GM12878 (cell line): ENCODE measurements at regions not wholly inside any gene's neighbourhood (a gene's known extent, or its start where the extent isn't known, plus 50 kb on each side); places are given as distances from the start of the nearest gene placed in this dataset.
"Not testable (repeated sequence)": the region's sequence is repeated elsewhere in the genome, so short reads cannot be mapped to it uniquely, and the experiment has no call there.

Source experiments
- ATAC-seq: fragments of 200-7000 bp; cut with Tn5 transposase; 3 replicates; pipeline ENCODE4 v1.9.1; 2020; ENCODE audit warnings: mild to moderate bottlenecking, moderate library complexity
- BruUV-seq: library from RNA; stranded (reverse); fragments of 400-500 nt; replicated peaks from 2 replicates; lab custom pipeline; 2021; lab: Mats Ljungman, UMichigan
- CTCF ChIA-PET: fragments of 300-600 bp; sonication (Branson Sonifier 250); formaldehyde crosslinking; extraction: SDS; loops from one replicate; lab custom pipeline; 2021; ENCODE audit warnings: inconsistent platforms; lab: Yijun Ruan, JAX
- POLR2A ChIA-PET: fragments of 350-600 bp; formaldehyde crosslinking; extraction: SDS; loops from one replicate; lab custom pipeline; 2021; ENCODE audit warnings: inconsistent platforms; lab: Charles Lee
- RAD21 ChIA-PET: fragments of 300-600 bp; sonication (Branson Sonifier 250); formaldehyde crosslinking; loops from one replicate; lab custom pipeline; 2023; ENCODE audit warnings: antibody characterized with exemption; ENCODE audit not compliant: unreplicated experiment; lab: Charles Lee
- SMC1A ChIA-PET: fragments of 300-600 bp; sonication (Branson Sonifier 250); formaldehyde crosslinking; loops from one replicate; lab custom pipeline; 2023; ENCODE audit not compliant: unreplicated experiment, uncharacterized antibody; lab: Charles Lee
- DNase-seq: peaks from one replicate; pipeline ENCODE4 v3.0.0-alpha.2; 2011; ENCODE audit warnings: low read depth, low spot score
- FAIRE-seq: peaks from 3 replicates; lab custom pipeline; 2011; peaks lifted over from hg19 to GRCh38; lab: Jason Lieb, UNC
- H2AFZ ChIP-seq: 2 replicates; pipeline ENCODE4 v1.6.0; 2011; ENCODE audit warnings: low read depth, low read length, control low read depth; ENCODE audit not compliant: control insufficient read depth
- H3K27ac ChIP-seq: 2 replicates; pipeline ENCODE4 v1.5.1; 2011; ENCODE audit warnings: control low read depth; ENCODE audit not compliant: control insufficient read depth, insufficient read depth
- H3K27me3 ChIP-seq, 2 experiments: replicated peaks in 1 of 2; 2 replicates each; pipeline versions ENCODE4 v1.6.0 to v1.6.1; 2011; ENCODE audit warnings: low read length in 1 of 2; ENCODE audit not compliant: control insufficient read depth in 2 of 2, insufficient read depth in 2 of 2
- H3K36me3 ChIP-seq, 2 experiments: 2 replicates each; pipeline ENCODE4 v1.5.1; 2011; ENCODE audit warnings: low read length in 1 of 2; ENCODE audit not compliant: control insufficient read depth in 2 of 2, insufficient read depth in 2 of 2
- H3K4me1 ChIP-seq: 2 replicates; pipeline ENCODE4 v1.6.1; 2011; ENCODE audit warnings: mild to moderate bottlenecking, low read length, moderate library complexity, mixed read lengths; ENCODE audit not compliant: control insufficient read depth, insufficient read depth
- H3K4me2 ChIP-seq: 2 replicates; pipeline ENCODE4 v1.6.0; 2011; ENCODE audit warnings: control low read depth; ENCODE audit not compliant: control insufficient read depth, insufficient read depth
- H3K4me3 ChIP-seq: fragments of 200-600 bp; sonication (generic); 2 replicates; pipeline ENCODE4 v1.5.1; 2016
- H3K79me2 ChIP-seq: 2 replicates; pipeline ENCODE4 v1.6.0; 2011; ENCODE audit warnings: low read length; ENCODE audit not compliant: control insufficient read depth, insufficient read depth
- H3K9ac ChIP-seq: 2 replicates; pipeline ENCODE4 v1.8.0; 2011; ENCODE audit warnings: low read length, control low read depth, mixed read lengths; ENCODE audit not compliant: control insufficient read depth, insufficient read depth
- H3K9me3 ChIP-seq: replicated peaks from 3 replicates; pipeline ENCODE4 v1.5.1; 2011; ENCODE audit warnings: mild to moderate bottlenecking, low read length; ENCODE audit not compliant: control insufficient read depth, insufficient read depth
- H4K20me1 ChIP-seq: 2 replicates; pipeline ENCODE4 v1.6.0; 2011; ENCODE audit not compliant: control insufficient read depth, insufficient read depth
- ASH2L ChIP-seq: fragments of 300-600, 200-600 bp; sonication (generic); IDR thresholded peaks from 2 replicates; pipeline ENCODE4 v1.6.1; 2017; ENCODE audit warnings: low read depth, mild to moderate bottlenecking, borderline replicate concordance
- CHD1 ChIP-seq: IDR thresholded peaks from 2 replicates; pipeline ENCODE4 v1.6.1; 2012; ENCODE audit warnings: low read depth, low read length, improper control_type of control experiment
- CHD2 ChIP-seq: IDR thresholded peaks from 2 replicates; pipeline ENCODE4 v1.6.1; 2011; ENCODE audit warnings: low read depth, low read length, improper control_type of control experiment, borderline replicate concordance
- EZH2 ChIP-seq: IDR thresholded peaks from 2 replicates; pipeline ENCODE4 v1.6.1; 2012; ENCODE audit warnings: low read depth, mild to moderate bottlenecking, control low read depth, inconsistent platforms, low read length, borderline replicate concordance; ENCODE audit not compliant: control insufficient read depth
- GABPA ChIP-seq: IDR thresholded peaks from 2 replicates; pipeline ENCODE4 v1.6.1; 2014; ENCODE audit warnings: antibody characterized with exemption, low read depth, mild to moderate bottlenecking, inconsistent platforms
- MLLT1 ChIP-seq: fragments of 450-650 bp; IDR thresholded peaks from 2 replicates; pipeline ENCODE4 v1.6.1; 2016; ENCODE audit warnings: mild to moderate bottlenecking
- POLR2AphosphoS5 ChIP-seq: IDR thresholded peaks from 2 replicates; pipeline ENCODE4 v1.6.1; 2011; ENCODE audit warnings: mild to moderate bottlenecking, low read length, inconsistent platforms
- SMAD1 ChIP-seq: fragments of 450-650 bp; IDR thresholded peaks from 2 replicates; pipeline ENCODE4 v1.6.1; 2018; ENCODE audit warnings: mild to moderate bottlenecking, low read depth; ENCODE audit not compliant: partially characterized antibody
- TARDBP ChIP-seq: IDR thresholded peaks from 2 replicates; pipeline ENCODE4 v1.6.1; 2016; ENCODE audit warnings: borderline replicate concordance
- TCF7 ChIP-seq: IDR thresholded peaks from 2 replicates; pipeline ENCODE4 v1.6.1; 2014; ENCODE audit warnings: antibody characterized with exemption, borderline replicate concordance
- ZNF207 ChIP-seq: fragments of 450-650 bp; IDR thresholded peaks from 2 replicates; pipeline ENCODE4 v1.6.1; 2014; ENCODE audit warnings: antibody characterized with exemption, mild to moderate bottlenecking, borderline replicate concordance
- WGBS: methylation state at CpG from one replicate; pipeline ENCODE4 v1.1.6; 2016; ENCODE audit warnings: low lambda C conversion rate; ENCODE audit not compliant: insufficient replicate concordance, insufficient coverage; ENCODE audit errors: missing lambda C conversion rate; 5-methylcytosine and 5-hydroxymethylcytosine counted together
- in situ Hi-C: fragments of 300-500 bp; cut with MboI; formaldehyde crosslinking; loops from 9 replicates; pipeline ENCODE4 v1.14.3; 2018; ENCODE audit warnings: mixed read lengths
- intact Hi-C: fragments of 100-400 bp; cut with micrococcal nuclease; formaldehyde crosslinking; loops from one replicate; pipeline ENCODE4 v1.14.2; 2022; ENCODE audit not compliant: unreplicated experiment
- TF ChIP-seq, protein P1 (sequence below): fragments of 450-650 bp; IDR thresholded peaks from 2 replicates; pipeline ENCODE4 v1.6.1; 2017; ENCODE audit warnings: mild to moderate bottlenecking, moderate library complexity

GRCh38 chr14:105993814-105994213 lies 467.4 kb downstream of the TMEM121 start:
- BruUV-seq: no TSS peak
- intact Hi-C loops: no loop called here
- Histone ChIP-seq H3K9me3 (no peaks in the 10 kb centered on the region), H3K4me1 (no peaks in the 10 kb centered on the region), H3K4me3 (no peak overlapping the region), H3K4me2 (no peak overlapping the region), H3K27me3 (no peaks in the 10 kb centered on the region), H3K9ac (no peak overlapping the region), H2AFZ (no peak overlapping the region), H3K27ac (no peak overlapping the region), H3K79me2 (no peaks in the 10 kb centered on the region), H3K36me3 (no peaks in the 10 kb centered on the region), H4K20me1 (no peaks in the 10 kb centered on the region)
- ChIA-PET CTCF (no interaction called here), SMC1A (no interaction called here), POLR2A (no interaction called here), RAD21 (no interaction called here)
- DNase-seq: no peak
- no peak for FAIRE-seq
- no peak for ATAC-seq
- TF ChIP-seq POLR2AphosphoS5 (no peak), CHD1 (no peak), TARDBP (no peak), MLLT1 (no peak), SMAD1 (no peak), TCF7 (no peak), CHD2 (no peak), GABPA (no peak), EZH2 (no peak), ASH2L (no peak), ZNF207 (no peak)
- TF ChIP-seq, protein P1, sequence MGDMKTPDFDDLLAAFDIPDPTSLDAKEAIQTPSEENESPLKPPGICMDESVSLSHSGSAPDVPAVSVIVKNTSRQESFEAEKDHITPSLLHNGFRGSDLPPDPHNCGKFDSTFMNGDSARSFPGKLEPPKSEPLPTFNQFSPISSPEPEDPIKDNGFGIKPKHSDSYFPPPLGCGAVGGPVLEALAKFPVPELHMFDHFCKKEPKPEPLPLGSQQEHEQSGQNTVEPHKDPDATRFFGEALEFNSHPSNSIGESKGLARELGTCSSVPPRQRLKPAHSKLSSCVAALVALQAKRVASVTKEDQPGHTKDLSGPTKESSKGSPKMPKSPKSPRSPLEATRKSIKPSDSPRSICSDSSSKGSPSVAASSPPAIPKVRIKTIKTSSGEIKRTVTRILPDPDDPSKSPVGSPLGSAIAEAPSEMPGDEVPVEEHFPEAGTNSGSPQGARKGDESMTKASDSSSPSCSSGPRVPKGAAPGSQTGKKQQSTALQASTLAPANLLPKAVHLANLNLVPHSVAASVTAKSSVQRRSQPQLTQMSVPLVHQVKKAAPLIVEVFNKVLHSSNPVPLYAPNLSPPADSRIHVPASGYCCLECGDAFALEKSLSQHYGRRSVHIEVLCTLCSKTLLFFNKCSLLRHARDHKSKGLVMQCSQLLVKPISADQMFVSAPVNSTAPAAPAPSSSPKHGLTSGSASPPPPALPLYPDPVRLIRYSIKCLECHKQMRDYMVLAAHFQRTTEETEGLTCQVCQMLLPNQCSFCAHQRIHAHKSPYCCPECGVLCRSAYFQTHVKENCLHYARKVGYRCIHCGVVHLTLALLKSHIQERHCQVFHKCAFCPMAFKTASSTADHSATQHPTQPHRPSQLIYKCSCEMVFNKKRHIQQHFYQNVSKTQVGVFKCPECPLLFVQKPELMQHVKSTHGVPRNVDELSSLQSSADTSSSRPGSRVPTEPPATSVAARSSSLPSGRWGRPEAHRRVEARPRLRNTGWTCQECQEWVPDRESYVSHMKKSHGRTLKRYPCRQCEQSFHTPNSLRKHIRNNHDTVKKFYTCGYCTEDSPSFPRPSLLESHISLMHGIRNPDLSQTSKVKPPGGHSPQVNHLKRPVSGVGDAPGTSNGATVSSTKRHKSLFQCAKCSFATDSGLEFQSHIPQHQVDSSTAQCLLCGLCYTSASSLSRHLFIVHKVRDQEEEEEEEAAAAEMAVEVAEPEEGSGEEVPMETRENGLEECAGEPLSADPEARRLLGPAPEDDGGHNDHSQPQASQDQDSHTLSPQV: no peak
- in situ Hi-C loops: no loop called here
- WGBS: no CpG with 5 or more reads among the region's 8 CpGs

DNA sequence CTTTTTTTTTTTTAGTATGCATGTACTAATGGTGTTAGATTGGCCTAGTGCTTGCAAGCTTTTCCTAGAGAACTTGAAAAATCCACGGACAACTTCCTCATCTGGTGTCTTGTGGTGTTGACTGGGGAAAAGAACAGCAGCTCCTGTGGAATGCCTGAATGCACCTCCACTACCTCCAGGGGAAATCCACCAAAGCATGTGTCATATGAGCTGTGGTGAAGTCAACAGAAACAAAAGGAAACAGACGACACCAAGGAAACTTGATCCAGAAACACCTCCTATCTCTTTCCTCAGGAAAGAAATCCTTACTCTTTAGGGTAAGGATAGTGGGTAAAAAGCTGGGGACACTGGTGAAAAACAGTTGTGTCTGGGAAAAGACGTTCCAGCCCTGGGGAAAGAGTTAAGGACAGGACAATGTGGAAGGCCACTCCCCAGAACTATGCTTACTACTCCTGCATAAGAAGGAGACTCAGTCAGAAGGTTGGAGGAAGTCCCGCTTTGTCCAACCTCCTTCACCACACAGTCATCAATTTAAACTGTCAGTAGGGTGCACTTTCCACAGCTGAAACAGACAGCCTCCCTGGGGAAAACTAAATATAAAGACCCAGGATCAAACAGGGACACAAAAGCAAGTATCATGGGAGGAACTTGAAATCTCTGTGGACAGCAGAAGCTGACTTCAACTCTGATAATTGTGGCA lies 468.8 kb downstream of the TMEM121 start:
- H3K79me2 ChIP-seq, RAD21 ChIA-PET, H3K36me3 ChIP-seq, H3K4me2 ChIP-seq, DNase-seq, H2AFZ ChIP-seq, ATAC-seq, BruUV-seq, in situ Hi-C loops, SMC1A ChIA-PET, H3K9ac ChIP-seq, H3K27me3 ChIP-seq, H3K4me3 ChIP-seq, intact Hi-C loops, FAIRE-seq, H3K4me1 ChIP-seq, CTCF ChIA-PET, H3K9me3 ChIP-seq, H4K20me1 ChIP-seq, H3K27ac ChIP-seq, POLR2A ChIA-PET: not testable (repeated sequence)
- no CpG with 5 or more reads among the region's 4 CpGs for WGBS
